GM18498 (cell line): ENCODE measurements at regions not wholly inside any gene's neighbourhood (a gene's known extent, or its start where the extent isn't known, plus 50 kb on each side); places are given as distances from the start of the nearest gene placed in this dataset.

ENCODE experiments used
- ATAC-seq: cut with Tn5 transposase; IDR thresholded peaks from one replicate; pipeline ENCODE4 v1.9.1; 2021; ENCODE audit warnings: mild to moderate bottlenecking, moderate library complexity; ENCODE audit not compliant: unreplicated experiment

- peak; percentile 47 for ATAC-seq
Observed at GRCh38 chr1:243917177-243917862, 67.3 kb upstream of the AKT3 start.

- no peak for ATAC-seq
Observed at GRCh38 chr1:243916160-243916559, 66.1 kb upstream of the AKT3 start.

DNA sequence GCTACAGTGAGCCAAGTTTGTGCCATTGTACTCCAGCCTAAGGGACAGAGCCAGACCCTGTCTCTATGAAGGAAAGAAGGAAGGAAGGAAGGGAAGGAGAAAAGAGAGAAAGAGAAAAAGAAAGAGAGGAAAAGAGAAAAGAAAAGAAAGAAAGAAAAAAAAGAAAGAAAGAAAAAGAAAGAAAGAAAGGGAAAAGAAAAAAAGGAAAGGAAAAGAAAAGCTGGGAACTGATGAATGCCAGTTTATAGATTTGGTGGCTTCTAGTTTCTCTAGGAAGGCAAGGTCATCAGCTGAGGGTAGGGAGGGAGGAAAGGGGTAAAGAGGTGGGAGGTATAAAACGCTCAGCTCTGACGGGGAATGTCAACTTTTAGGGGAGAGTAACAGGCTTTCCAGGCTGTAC, 62.3 kb upstream of the AKT3 start:
- ATAC-seq: no peak

DNA sequence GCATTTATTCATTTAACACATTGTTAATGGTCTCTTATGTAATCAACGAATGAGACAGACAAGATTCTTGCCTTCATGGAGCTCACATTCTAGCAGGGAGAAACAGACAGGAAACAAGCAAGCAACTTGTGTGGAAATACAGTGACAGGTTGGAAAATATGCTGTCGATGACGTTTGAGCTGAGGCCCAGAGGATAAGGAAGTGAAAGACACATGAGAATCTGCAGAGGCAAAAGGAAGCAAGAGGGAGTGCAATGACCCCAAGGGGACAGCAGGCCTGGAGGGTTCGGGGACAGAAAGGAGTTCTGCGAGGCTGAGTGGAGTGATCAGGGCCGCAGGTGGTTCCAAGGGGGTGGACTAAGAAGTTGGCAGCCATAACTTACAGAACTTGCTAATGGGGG, 60.6 kb upstream of the AKT3 start:
- ATAC-seq: no peak

DNA sequence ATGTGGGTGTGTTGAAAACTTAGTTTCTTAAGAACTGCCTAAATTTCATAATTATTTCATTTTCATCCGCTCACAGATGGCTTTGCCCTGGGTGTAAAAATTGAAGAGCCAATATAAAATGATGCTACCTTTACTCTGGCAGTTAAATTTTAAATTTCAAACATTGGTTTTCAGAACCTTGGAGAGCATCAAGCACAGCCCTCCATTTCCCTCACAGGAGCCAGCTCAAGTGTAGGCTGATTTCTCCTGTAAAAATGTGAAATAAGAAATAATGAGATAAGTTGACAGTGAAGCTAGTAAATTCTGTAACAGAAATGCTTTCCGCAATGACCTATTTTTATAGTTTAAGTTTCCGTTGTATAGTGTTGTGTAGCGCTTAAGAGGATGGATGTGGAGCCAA, 53.9 kb upstream of the AKT3 start:
- ATAC-seq: no peak

DNA sequence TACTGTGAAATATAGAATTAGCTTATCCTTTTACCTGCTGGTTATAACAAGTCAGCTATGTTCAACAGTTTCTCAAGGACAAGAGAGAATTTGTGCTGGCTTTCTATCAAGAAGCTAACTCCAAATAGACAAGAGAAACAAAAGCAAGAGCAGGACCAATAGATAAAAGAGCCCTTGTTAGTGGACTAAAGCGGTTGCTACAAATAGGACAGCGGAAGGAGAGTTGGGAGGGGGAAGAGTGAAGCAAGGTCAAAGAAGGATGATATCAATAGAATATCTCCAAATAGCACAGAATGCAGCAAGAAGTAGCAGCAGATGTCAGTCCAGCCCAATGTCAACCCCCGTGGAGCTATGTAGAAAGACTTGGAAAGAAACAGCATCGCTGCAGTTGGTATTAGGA, 53.0 kb upstream of the AKT3 start:
- ATAC-seq: no peak

GRCh38 chr1:243902100-243902499, 52.1 kb upstream of the AKT3 start:
- no peak for ATAC-seq
